Activated B cell treated with CpG ODN at 0.5 μM for 24 hours (primary cell): ENCODE measurements at regions not wholly inside any gene's neighbourhood (a gene's known extent, or its start where the extent isn't known, plus 50 kb on each side); places are given as distances from the start of the nearest gene placed in this dataset.

Experiments
- ATAC-seq: fragments of 200-7000 bp; cut with Tn5 transposase; one replicate; pipeline ENCODE4 v1.10.0; 2021; ENCODE audit warnings: low read depth, mild to moderate bottlenecking, moderate library complexity
- CTCF ChIA-PET: fragments of 350-600 bp; sonication (Branson Sonifier 250); formaldehyde crosslinking; loops from one replicate; lab custom pipeline; 2021; ENCODE audit warnings: antibody characterized with exemption; lab: Charles Lee
- POLR2A ChIA-PET: fragments of 350-600 bp; sonication (Branson Sonifier 250); formaldehyde crosslinking; loops from one replicate; lab custom pipeline; 2021; ENCODE audit warnings: antibody characterized with exemption; lab: Charles Lee
- DNase-seq: peaks from one replicate; pipeline ENCODE4 v3.0.0; 2022
- H3K27ac Mint-ChIP-seq: one replicate; pipeline ENCODE4 v1.8.0; 2020; ENCODE audit warnings: mixed read lengths
- H3K27me3 Mint-ChIP-seq: one replicate; pipeline ENCODE4 v1.8.0; 2021; ENCODE audit warnings: mixed read lengths
- H3K36me3 Mint-ChIP-seq: one replicate; pipeline ENCODE4 v1.8.0; 2021; ENCODE audit warnings: low read depth, mixed read lengths
- H3K4me1 Mint-ChIP-seq: one replicate; pipeline ENCODE4 v1.8.0; 2021; ENCODE audit warnings: mixed read lengths
- H3K4me3 Mint-ChIP-seq: one replicate; pipeline ENCODE4 v1.8.0; 2020; ENCODE audit warnings: mild to moderate bottlenecking, mixed read lengths
- H3K9me3 Mint-ChIP-seq: one replicate; pipeline ENCODE4 v1.8.0; 2020; ENCODE audit warnings: mixed read lengths
- intact Hi-C: fragments of 100-400 bp; cut with micrococcal nuclease; formaldehyde crosslinking; loops from one replicate; pipeline ENCODE4 v1.15.1; 2024
- TF ChIP-seq, protein P1 (sequence below): fragments of 200-600 bp; IDR thresholded peaks from one replicate; pipeline ENCODE4 v1.8.0; 2022; ENCODE audit warnings: antibody characterized with exemption, mild to moderate bottlenecking

DNA sequence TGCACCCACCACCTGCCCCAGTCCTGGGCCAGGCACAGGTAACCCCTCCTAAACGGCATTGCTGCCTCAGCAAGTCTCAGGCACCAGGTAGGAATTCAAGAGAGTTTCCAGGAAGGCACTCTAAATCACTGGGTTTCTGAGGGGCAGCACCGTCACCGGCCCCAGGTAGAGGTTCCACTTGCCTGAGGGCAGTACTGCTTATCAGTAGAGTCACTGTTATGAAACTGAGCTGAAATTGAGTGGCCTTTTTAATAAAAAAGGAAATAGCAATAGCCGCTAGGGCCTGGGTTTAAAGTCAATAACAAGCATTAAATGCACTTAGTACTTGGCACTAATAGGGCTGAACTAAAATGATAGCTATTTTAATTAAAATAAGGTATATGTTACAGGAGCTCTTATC is 653.7 kb downstream of the METTL4 start:
- ChIA-PET CTCF (no interaction called here), POLR2A (no interaction called here)
- intact Hi-C loops: no loop called here
- H3K27ac Mint-ChIP-seq: no peak overlapping the region
- no peak for ATAC-seq
- H3K36me3 Mint-ChIP-seq: no peaks in the 10 kb centered on the region
- no peak overlapping the region for H3K4me3 Mint-ChIP-seq
- TF ChIP-seq, protein P1, sequence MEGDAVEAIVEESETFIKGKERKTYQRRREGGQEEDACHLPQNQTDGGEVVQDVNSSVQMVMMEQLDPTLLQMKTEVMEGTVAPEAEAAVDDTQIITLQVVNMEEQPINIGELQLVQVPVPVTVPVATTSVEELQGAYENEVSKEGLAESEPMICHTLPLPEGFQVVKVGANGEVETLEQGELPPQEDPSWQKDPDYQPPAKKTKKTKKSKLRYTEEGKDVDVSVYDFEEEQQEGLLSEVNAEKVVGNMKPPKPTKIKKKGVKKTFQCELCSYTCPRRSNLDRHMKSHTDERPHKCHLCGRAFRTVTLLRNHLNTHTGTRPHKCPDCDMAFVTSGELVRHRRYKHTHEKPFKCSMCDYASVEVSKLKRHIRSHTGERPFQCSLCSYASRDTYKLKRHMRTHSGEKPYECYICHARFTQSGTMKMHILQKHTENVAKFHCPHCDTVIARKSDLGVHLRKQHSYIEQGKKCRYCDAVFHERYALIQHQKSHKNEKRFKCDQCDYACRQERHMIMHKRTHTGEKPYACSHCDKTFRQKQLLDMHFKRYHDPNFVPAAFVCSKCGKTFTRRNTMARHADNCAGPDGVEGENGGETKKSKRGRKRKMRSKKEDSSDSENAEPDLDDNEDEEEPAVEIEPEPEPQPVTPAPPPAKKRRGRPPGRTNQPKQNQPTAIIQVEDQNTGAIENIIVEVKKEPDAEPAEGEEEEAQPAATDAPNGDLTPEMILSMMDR: no peak
- DNase-seq: no peak
- H3K27me3 Mint-ChIP-seq: no peaks in the 10 kb centered on the region
- no peaks in the 10 kb centered on the region for H3K4me1 Mint-ChIP-seq
- peaks cover 13% of the 10 kb centered on the region for H3K9me3 Mint-ChIP-seq

DNA sequence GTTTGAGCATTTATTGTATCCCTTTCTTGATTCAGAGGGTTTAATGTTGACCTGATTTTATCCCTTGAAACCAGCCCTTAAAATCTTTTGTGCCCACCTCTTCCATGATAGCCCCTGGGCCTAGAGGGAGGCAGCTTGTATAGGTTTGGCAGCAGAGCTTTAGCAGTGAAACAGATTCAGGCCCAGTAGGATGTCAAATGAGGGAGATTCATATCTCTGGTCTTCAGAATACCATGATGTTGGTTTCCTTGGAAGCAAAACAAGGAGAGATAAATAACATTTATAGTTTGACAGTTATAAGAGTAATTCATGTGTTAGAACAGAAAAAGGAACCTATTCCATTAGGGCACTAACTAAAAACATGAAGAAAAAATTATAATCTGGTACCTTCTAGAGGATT is 649.2 kb downstream of the METTL4 start:
- DNase-seq (no peak), ATAC-seq (no peak)
- H3K36me3 Mint-ChIP-seq: no peaks in the 10 kb centered on the region
- H3K4me3 Mint-ChIP-seq: no peak overlapping the region
- H3K27ac Mint-ChIP-seq: no peak overlapping the region
- TF ChIP-seq, protein P1: no peak
- ChIA-PET POLR2A (no interaction called here), CTCF (no interaction called here)
- no peaks in the 10 kb centered on the region for H3K27me3 Mint-ChIP-seq
- intact Hi-C loops: no loop called here
- H3K9me3 Mint-ChIP-seq: no peaks in the 10 kb centered on the region
- H3K4me1 Mint-ChIP-seq: no peaks in the 10 kb centered on the region

DNA sequence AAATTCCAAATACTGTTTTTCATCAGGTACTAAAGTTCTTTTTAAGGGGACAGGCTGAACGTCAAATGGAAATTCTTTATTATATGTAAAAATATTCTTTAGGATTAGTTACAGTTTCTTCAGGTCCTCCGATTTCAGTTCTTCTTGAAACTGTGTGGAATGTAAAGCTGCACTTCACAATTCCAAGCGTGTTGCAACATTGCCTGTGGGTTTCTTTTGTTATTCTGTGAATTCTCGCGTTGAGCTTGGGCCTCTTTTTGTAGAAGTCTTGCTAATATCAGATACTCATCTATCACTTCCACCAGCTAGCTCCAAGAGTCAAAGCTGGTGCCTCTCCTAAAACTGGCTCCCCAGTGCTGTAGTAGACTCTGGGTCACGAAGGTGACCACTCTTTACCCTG is 642.6 kb downstream of the METTL4 start:
- Mint-ChIP-seq H3K4me3 (no peak overlapping the region), H3K9me3 (peaks cover 4% of the 10 kb centered on the region), H3K36me3 (no peaks in the 10 kb centered on the region), H3K4me1 (no peaks in the 10 kb centered on the region), H3K27ac (no peak overlapping the region), H3K27me3 (no peaks in the 10 kb centered on the region)
- POLR2A ChIA-PET: no interaction called here
- intact Hi-C loops: no loop called here
- CTCF ChIA-PET: no interaction called here
- DNase-seq (no peak), ATAC-seq (no peak)
- TF ChIP-seq, protein P1: no peak

DNA sequence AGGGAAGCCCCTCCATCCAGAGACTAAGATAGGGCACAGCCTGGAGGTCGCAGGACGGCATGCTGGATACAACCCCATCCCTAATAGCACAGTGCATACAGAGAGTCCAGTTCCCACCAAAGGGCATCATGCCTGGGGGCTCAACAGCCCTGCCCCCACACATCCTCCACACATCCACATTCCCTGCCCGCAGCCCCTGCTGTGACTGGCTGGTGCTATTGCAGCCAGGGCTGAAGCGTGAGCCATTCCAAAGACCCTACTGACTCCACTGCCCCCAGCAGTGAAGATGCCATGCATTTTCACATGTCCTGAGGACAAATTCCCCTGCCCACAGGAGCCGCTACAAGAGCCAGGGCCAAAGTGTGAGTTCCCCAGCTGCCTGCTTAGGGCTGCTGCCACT is 641.6 kb downstream of the METTL4 start:
- no peak overlapping the region for H3K4me3 Mint-ChIP-seq
- intact Hi-C loops: no loop called here

DNA sequence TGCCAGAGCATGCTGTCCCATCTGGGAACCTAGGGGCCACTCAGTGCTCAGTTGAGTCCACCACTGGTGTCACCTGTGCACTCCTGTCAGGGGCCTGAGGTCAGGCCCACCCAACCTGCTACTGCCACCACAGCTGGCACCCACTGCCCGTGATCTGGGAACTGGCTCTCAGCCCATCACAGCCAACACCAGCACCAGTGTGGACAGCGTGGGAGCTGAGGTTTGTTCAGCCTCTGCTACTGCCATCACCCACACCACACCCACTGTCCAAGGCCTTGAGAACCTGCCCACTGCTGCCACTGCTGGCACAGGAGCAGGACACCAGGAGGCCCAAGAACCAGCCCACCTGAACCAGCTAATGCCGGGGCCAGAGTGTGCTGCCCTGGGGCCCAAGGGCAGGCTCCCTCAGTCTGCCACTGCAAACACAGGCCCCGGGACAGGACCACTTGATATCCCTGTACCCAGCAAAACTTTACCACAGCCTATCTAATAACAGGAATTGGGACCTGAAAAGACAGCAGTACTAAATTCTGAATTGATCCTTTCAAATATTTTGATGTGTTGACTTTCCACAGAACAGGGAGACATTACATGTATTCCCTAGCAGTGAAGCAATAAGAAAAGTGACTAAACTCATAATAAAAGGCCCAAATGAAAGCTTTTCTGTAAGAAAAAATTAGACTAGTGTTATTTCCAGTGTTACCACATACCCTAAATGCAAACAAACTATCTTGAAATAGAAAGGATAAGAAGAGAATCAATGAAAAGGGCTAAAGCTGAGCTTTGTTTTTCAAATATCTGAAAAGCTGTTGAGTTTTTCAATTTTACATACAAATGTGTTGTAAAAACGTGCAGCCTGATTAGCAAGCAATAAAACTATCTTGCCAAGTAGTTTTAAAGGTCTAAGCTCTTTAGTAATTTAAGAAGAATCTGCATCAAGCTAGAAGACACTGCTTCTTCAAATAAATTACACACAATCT is 640.7 kb downstream of the METTL4 start:
- Mint-ChIP-seq H3K27ac (no peak overlapping the region), H3K27me3 (no peaks in the 10 kb centered on the region), H3K36me3 (no peaks in the 10 kb centered on the region), H3K4me1 (no peaks in the 10 kb centered on the region), H3K9me3 (peaks cover 4% of the 10 kb centered on the region), H3K4me3 (no peak overlapping the region)
- DNase-seq: no peak
- CTCF ChIA-PET: no interaction called here
- intact Hi-C loops: no loop called here
- ATAC-seq: no peak
- TF ChIP-seq, protein P1: no peak
- POLR2A ChIA-PET: no interaction called here

More for the DNA sequence above, 641.6 kb downstream of the METTL4 start:
- ATAC-seq (no peak), DNase-seq (no peak)
- POLR2A ChIA-PET: no interaction called here
- H3K27me3 Mint-ChIP-seq: no peaks in the 10 kb centered on the region
- TF ChIP-seq, protein P1: no peak
- H3K27ac Mint-ChIP-seq: no peak overlapping the region
- no peaks in the 10 kb centered on the region for H3K36me3 Mint-ChIP-seq
- H3K9me3 Mint-ChIP-seq: peaks cover 4% of the 10 kb centered on the region
- CTCF ChIA-PET: no interaction called here
- no peaks in the 10 kb centered on the region for H3K4me1 Mint-ChIP-seq
